B cell (primary cell): ENCODE measurements at regions not wholly inside any gene's neighbourhood (a gene's known extent, or its start where the extent isn't known, plus 50 kb on each side); places are given as distances from the start of the nearest gene placed in this dataset.

Experiments
- ATAC-seq: fragments of 200-7000 bp; cut with Tn5 transposase; one replicate; pipeline ENCODE4 v1.10.0; 2021; ENCODE audit warnings: low read depth, mild to moderate bottlenecking, moderate number of reproducible peaks, moderate library complexity
- CTCF ChIA-PET: fragments of 350-600 bp; sonication (Branson Sonifier 250); formaldehyde crosslinking; loops from one replicate; lab custom pipeline; 2021; ENCODE audit warnings: antibody characterized with exemption, inconsistent platforms; lab: Charles Lee
- POLR2A ChIA-PET: fragments of 350-600 bp; sonication (Branson Sonifier 250); formaldehyde crosslinking; loops from one replicate; lab custom pipeline; 2021; ENCODE audit warnings: antibody characterized with exemption; lab: Charles Lee
- DNase-seq: peaks from one replicate; pipeline ENCODE4 v3.0.0; 2013
- H2AFZ ChIP-seq: 2 replicates; pipeline ENCODE4 v1.6.1; 2012; ENCODE audit warnings: mild to moderate bottlenecking, low read depth, low read length; ENCODE audit not compliant: insufficient read depth, poor library complexity, severe bottlenecking
- H3K27ac ChIP-seq, 2 donors: 1 replicate in 1 of 2; 2 replicates in 1 of 2; pipeline ENCODE4 v1.5.1; 2012 to 2013; ENCODE audit warnings: low read length in 2 of 2, mild to moderate bottlenecking in 2 of 2, moderate library complexity in 1 of 2
- H3K27me3 ChIP-seq, 4 experiments: fragments of 200-600 bp in 1 of 4; sonication (generic) in 1 of 4; replicated peaks in 1 of 4; 1 replicate in 2 of 4; 2 replicates in 2 of 4; pipeline versions ENCODE4 v1.6.1 to v1.7.0; 2013 to 2016; ENCODE audit warnings: low read length in 3 of 4, mild to moderate bottlenecking in 2 of 4, mixed read lengths in 1 of 4, moderate library complexity in 1 of 4; ENCODE audit not compliant: insufficient read depth in 4 of 4, control insufficient read depth in 3 of 4; ENCODE audit errors: control extremely low read depth in 1 of 4
- H3K36me3 ChIP-seq, 2 experiments: replicated peaks in 1 of 2; 1 replicate in 1 of 2; 2 replicates in 1 of 2; pipeline versions ENCODE4 v1.6.1 to v1.7.1; 2013; ENCODE audit warnings: low read length in 1 of 2; ENCODE audit not compliant: insufficient read depth in 2 of 2, control insufficient read depth in 1 of 2; ENCODE audit errors: control extremely low read depth in 1 of 2, extremely low read depth in 1 of 2
- H3K4me1 ChIP-seq, 2 donors: fragments of 200-600 bp in 1 of 2; sonication (generic) in 1 of 2; 1 replicate in 1 of 2; 2 replicates in 1 of 2; pipeline versions ENCODE4 v1.5.1 to v1.6.1; 2013 to 2017; ENCODE audit warnings: low read length in 2 of 2; ENCODE audit not compliant: control insufficient read depth in 2 of 2, insufficient read depth in 2 of 2
- H3K4me2 ChIP-seq: replicated peaks from 2 replicates; pipeline ENCODE3; 2012; ENCODE audit warnings: mild to moderate bottlenecking, low read depth, low read length; ENCODE audit not compliant: poor library complexity, severe bottlenecking
- H3K4me3 ChIP-seq, 5 experiments: fragments of 200-600 bp in 1 of 5; sonication (generic) in 1 of 5; 1 replicate in 3 of 5; 2 replicates in 2 of 5; pipeline versions ENCODE4 v1.5.1 to v1.7.0; 2011 to 2016; ENCODE audit warnings: low read length in 4 of 5, mild to moderate bottlenecking in 4 of 5, low read depth in 2 of 5, control low read depth in 1 of 5, moderate library complexity in 1 of 5; ENCODE audit not compliant: insufficient read depth in 1 of 5; ENCODE audit errors: control extremely low read depth in 1 of 5, extremely low read depth in 1 of 5
- H3K79me2 ChIP-seq: fragments of 200-600 bp; sonication (generic); one replicate; pipeline ENCODE4 v1.6.0; 2016; ENCODE audit warnings: low read length; ENCODE audit not compliant: control insufficient read depth, insufficient read depth
- H3K9ac ChIP-seq: fragments of 200-600 bp; sonication (generic); 2 replicates; pipeline ENCODE4 v1.6.1; 2017; ENCODE audit warnings: mild to moderate bottlenecking, low read length, moderate library complexity
- H3K9me3 ChIP-seq, 3 donors: one replicate each; pipeline versions ENCODE4 v1.6.1 to v1.7.1; 2013; ENCODE audit warnings: low read length in 2 of 3; ENCODE audit not compliant: control insufficient read depth in 2 of 3, insufficient read depth in 1 of 3; ENCODE audit errors: control extremely low read depth in 1 of 3
- H4K20me1 ChIP-seq: 2 replicates; pipeline ENCODE4 v1.6.0; 2012; ENCODE audit warnings: mild to moderate bottlenecking, low read length; ENCODE audit not compliant: insufficient read depth, control insufficient read depth, poor library complexity, severe bottlenecking
- H3K27ac Mint-ChIP-seq: one replicate; pipeline ENCODE4 v1.8.0; 2021; ENCODE audit warnings: mixed read lengths
- H3K27me3 Mint-ChIP-seq: one replicate; pipeline ENCODE4 v1.8.0; 2021; ENCODE audit warnings: mixed read lengths
- H3K4me1 Mint-ChIP-seq: one replicate; pipeline ENCODE4 v1.8.0; 2021; ENCODE audit warnings: mixed read lengths
- H3K4me3 Mint-ChIP-seq: one replicate; pipeline ENCODE4 v1.8.0; 2021; ENCODE audit warnings: mixed read lengths
- H3K9me3 Mint-ChIP-seq: one replicate; pipeline ENCODE4 v1.8.0; 2022; ENCODE audit warnings: mixed read lengths; ENCODE audit not compliant: insufficient read depth
- CTCF ChIP-seq: fragments of 200-600 bp; IDR thresholded peaks from one replicate; pipeline ENCODE4 v1.8.0; 2022; ENCODE audit warnings: antibody characterized with exemption, mild to moderate bottlenecking
- EZH2 ChIP-seq: IDR thresholded peaks from 2 replicates; pipeline ENCODE4 v1.6.1; 2012; ENCODE audit warnings: borderline replicate concordance, low read depth, mild to moderate bottlenecking, moderate library complexity, low read length; ENCODE audit not compliant: insufficient read depth, poor library complexity, severe bottlenecking
- WGBS: methylation state at CpG from one replicate; pipeline ENCODE4 v1.1.5; 2013; ENCODE audit warnings: missing lambda C conversion rate; ENCODE audit not compliant: insufficient coverage; 5-methylcytosine and 5-hydroxymethylcytosine counted together
- intact Hi-C: fragments of 100-400 bp; cut with micrococcal nuclease; formaldehyde crosslinking; loops from one replicate; pipeline ENCODE4 v1.10.0; 2022

- peak overlapping the region; percentile 41 for H2AFZ ChIP-seq
- Mint-ChIP-seq H3K27ac (peak overlapping the region; percentile 89), H3K9me3 (no peaks in the 10 kb centered on the region), H3K4me3 (peak overlapping the region; percentile 78), H3K27me3 (peaks cover under 1% of the 10 kb centered on the region), H3K4me1 (peaks cover 58% of the 10 kb centered on the region)
- peak overlapping the region; percentile 35 to 77 for H3K27ac ChIP-seq
- peak; percentile 62 for DNase-seq
- POLR2A ChIA-PET: interaction anchor here (0.6 to 1.7 kb wide), 3 partner anchors 16 to 171 kb away, joined by 3 read pairs; no protein-coding TSS in a partner anchor
- peak; percentile 37 for ATAC-seq
- H3K4me3 ChIP-seq: peak overlapping the region in 4 of 5 experiments; percentile 4 to 37 (median 25)
- TF ChIP-seq EZH2 (no peak), CTCF (no peak)
- no peaks in the 10 kb centered on the region for H3K36me3 ChIP-seq
- WGBS: 20% methylated on average over 1 of the region's 2 CpGs
- H3K9me3 ChIP-seq: no peaks in the 10 kb centered on the region
- CTCF ChIA-PET: interaction anchor here (1.0 to 1.3 kb wide), 2 partner anchors 11 to 62 kb away, joined by 3 read pairs; no protein-coding TSS in a partner anchor
- H3K27me3 ChIP-seq: no peaks in the 10 kb centered on the region
- peak overlapping the region; percentile 52 for H3K9ac ChIP-seq
- H3K4me1 ChIP-seq: peaks cover 38 to 59% of the 10 kb centered on the region in 2 donors
- peaks cover 22% of the 10 kb centered on the region for H3K79me2 ChIP-seq
- intact Hi-C loops: loop anchor here (2.0 kb wide), 1 partner anchor 14 kb away; no protein-coding TSS in a partner anchor
- H3K4me2 ChIP-seq: peak overlapping the region; percentile 66
- H4K20me1 ChIP-seq: no peaks in the 10 kb centered on the region
Observed at GRCh38 chr13:40494513-40494912, 171.9 kb downstream of the FOXO1 start.

GRCh38 chr13:40494946-40495620, 171.4 kb downstream of the FOXO1 start:
- H3K4me1 Mint-ChIP-seq: peaks cover 53% of the 10 kb centered on the region
- Histone ChIP-seq H3K4me1 (peaks cover 38 to 53% of the 10 kb centered on the region in 2 donors), H2AFZ (peak overlapping the region; percentile 41), H3K79me2 (peaks cover 22% of the 10 kb centered on the region), H3K9ac (peak overlapping the region; percentile 52), H3K9me3 (no peaks in the 10 kb centered on the region), H3K27ac (peak overlapping the region; percentile 35 to 77), H4K20me1 (no peaks in the 10 kb centered on the region), H3K27me3 (no peaks in the 10 kb centered on the region), H3K4me2 (peak overlapping the region; percentile 66), H3K4me3 (peak overlapping the region in 4 of 5 experiments; percentile 4 to 37 (median 25)), H3K36me3 (no peaks in the 10 kb centered on the region)
- H3K9me3 Mint-ChIP-seq: no peaks in the 10 kb centered on the region
- ChIA-PET POLR2A (interaction anchor here (0.6 to 1.7 kb wide), 2 partner anchors 15 to 170 kb away, joined by 3 read pairs; no protein-coding TSS in a partner anchor), CTCF (interaction anchor here (1.0 to 1.3 kb wide), 3 partner anchors 10 to 187 kb away, joined by 3 read pairs; no protein-coding TSS in a partner anchor)
- intact Hi-C loops: loop anchor here (2.0 kb wide), 1 partner anchor 14 kb away; no protein-coding TSS in a partner anchor
- H3K27ac Mint-ChIP-seq: peak overlapping the region; percentile 89
- H3K27me3 Mint-ChIP-seq: no peaks in the 10 kb centered on the region
- H3K4me3 Mint-ChIP-seq: peak overlapping the region; percentile 78
- no peak for TF ChIP-seq CTCF
- TF ChIP-seq EZH2: no peak
- WGBS: 57% methylated on average over 3 of the region's 8 CpGs
- ATAC-seq (peak; percentile 70), DNase-seq (no peak)
